Peyer's patch (tissue), 4 donors: ENCODE measurements at regions not wholly inside any gene's neighbourhood (a gene's known extent, or its start where the extent isn't known, plus 50 kb on each side); places are given as distances from the start of the nearest gene placed in this dataset.

Experiments
- CTCF ChIP-seq, 6 experiments: fragments of 450-650 bp in 4 of 6; fragments of 200-600 bp in 2 of 6; sonication (generic) in 1 of 6; IDR thresholded peaks; one replicate each; pipeline ENCODE4 v1.5.1; 2017 to 2019; ENCODE audit warnings: antibody characterized with exemption in 6 of 6, mild to moderate bottlenecking in 3 of 6, moderate library complexity in 1 of 6
- POLR2A ChIP-seq, 2 donors: fragments of 450-650 bp; IDR thresholded peaks; one replicate each; pipeline ENCODE4 v1.5.1; 2017; ENCODE audit warnings: antibody characterized with exemption in 2 of 2, mild to moderate bottlenecking in 2 of 2, moderate library complexity in 2 of 2

DNA sequence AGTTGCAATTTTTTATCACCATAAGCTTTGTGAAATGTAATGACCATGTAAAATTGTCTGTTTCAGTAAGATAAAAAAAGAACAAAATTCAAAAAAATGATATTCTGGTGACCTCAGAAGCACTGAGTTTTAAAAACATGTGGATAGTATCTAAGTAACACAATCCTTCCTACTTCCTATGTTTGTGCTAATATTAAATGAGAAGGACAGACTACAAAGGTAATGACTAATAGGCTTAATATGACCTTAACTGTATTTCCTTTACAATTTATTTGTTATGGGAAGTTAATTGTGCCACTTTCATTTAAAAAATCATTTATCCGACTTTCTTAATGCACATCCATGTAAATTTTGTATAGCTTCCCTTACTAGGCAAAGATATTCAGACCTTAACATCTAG lies 1030.4 kb upstream of the ATXN8OS start:
- no peak for TF ChIP-seq CTCF (IDR thresholded peaks at IDR 0.05)
- no peak for TF ChIP-seq POLR2A (IDR thresholded peaks at IDR 0.05)
